ENCODE measurements at regions not wholly inside any gene's neighbourhood (a gene's known extent, or its start where the extent isn't known, plus 50 kb on each side); places are given as distances from the start of the nearest gene placed in this dataset.

DNA sequence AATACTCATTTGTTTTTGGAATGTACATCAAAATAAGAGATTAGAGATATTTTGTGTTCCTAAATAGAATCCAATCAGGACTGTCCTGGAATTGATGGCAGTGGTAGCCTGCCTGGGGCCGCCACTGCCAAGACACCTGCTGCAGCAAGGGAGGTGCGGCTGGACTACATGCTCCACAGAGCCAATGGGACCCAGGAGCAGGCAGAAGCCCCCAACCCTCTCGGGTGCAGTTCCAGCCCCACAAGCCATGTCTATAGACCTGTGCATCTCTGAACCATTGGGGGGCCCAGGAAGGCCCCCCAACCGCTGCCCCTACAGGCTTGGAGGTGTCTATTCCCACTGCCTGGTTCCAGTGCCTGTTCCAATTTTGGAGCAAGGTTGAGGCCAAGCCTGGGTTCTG lies 1524.3 kb downstream of the PCDH18 start:
- DNase-seq (ENCODE audit: extremely low spot score): no peak
- CTCF ChIA-PET: no interaction called here
- POLR2A ChIA-PET: no interaction called here
- TF ChIP-seq, protein P1, sequence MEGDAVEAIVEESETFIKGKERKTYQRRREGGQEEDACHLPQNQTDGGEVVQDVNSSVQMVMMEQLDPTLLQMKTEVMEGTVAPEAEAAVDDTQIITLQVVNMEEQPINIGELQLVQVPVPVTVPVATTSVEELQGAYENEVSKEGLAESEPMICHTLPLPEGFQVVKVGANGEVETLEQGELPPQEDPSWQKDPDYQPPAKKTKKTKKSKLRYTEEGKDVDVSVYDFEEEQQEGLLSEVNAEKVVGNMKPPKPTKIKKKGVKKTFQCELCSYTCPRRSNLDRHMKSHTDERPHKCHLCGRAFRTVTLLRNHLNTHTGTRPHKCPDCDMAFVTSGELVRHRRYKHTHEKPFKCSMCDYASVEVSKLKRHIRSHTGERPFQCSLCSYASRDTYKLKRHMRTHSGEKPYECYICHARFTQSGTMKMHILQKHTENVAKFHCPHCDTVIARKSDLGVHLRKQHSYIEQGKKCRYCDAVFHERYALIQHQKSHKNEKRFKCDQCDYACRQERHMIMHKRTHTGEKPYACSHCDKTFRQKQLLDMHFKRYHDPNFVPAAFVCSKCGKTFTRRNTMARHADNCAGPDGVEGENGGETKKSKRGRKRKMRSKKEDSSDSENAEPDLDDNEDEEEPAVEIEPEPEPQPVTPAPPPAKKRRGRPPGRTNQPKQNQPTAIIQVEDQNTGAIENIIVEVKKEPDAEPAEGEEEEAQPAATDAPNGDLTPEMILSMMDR (IDR thresholded peaks at IDR 0.05; ENCODE audit: control extremely low read depth, extremely low read depth, low read depth, missing control alignments): no peak

DNA sequence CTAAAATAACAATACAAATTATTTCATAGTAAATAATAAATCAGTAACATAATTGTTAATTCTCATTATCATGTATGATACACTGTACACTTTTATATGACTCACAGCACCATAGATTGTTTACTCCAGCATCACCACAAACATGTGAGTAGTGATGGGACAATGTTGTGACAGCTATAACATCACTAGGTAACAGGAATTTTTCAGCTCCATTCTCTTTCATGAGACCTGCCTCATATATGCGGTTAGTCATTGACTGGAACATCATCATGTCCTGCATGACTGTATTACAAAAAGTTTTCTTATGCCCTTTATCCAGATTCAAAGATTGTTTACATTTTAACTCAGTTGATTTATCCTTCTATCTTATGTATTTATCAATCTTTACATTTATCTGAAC lies 1530.0 kb downstream of the PCDH18 start:
- ChIA-PET CTCF (no interaction called here), POLR2A (no interaction called here)
- DNase-seq (ENCODE audit: extremely low spot score): no peak
- TF ChIP-seq, protein P1 (IDR thresholded peaks at IDR 0.05; ENCODE audit: control extremely low read depth, extremely low read depth, low read depth, missing control alignments): no peak

DNA sequence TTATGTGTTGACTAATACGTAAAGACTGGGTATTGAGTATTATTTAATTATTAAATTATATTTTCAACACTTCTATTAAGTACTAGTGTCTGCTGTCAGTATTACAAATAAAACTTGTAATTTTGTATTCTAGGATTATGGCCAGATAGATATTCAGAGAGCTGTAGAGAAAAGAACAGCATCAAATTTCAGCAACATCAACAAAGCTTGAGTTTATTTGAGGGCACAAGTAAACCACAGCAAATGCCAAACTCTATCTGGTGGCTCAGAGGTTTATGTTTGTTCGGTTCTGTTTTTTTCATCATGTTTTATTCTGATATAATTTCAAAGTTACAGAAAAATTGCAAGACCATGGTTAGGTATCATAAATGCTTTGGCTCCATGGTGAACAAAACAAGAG lies 1530.5 kb downstream of the PCDH18 start:
- ChIA-PET POLR2A (no interaction called here), CTCF (no interaction called here)
- TF ChIP-seq, protein P1 (IDR thresholded peaks at IDR 0.05; ENCODE audit: control extremely low read depth, extremely low read depth, low read depth, missing control alignments): no peak
- DNase-seq (ENCODE audit: extremely low spot score): no peak

DNA sequence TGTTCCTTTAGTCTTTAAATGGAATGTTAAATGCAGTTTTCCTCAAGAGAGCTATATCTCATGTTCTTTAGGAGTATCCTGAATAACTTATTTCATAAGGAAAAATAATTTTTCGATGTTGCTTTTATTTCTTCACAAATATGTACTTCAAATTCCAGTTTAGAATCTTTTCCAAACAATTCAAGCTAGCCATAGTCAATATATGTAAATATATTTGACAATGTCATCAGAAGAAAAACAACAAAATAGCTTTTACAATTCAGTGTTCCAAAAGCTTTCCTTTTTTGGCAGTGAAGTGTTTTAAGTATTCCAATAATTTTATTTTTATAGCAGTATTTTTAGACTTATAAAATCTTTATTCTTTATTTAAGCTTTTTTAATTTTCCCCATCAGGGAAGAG lies 1532.0 kb downstream of the PCDH18 start:
- POLR2A ChIA-PET: no interaction called here
- CTCF ChIA-PET: no interaction called here
- DNase-seq (ENCODE audit: extremely low spot score): no peak

DNA sequence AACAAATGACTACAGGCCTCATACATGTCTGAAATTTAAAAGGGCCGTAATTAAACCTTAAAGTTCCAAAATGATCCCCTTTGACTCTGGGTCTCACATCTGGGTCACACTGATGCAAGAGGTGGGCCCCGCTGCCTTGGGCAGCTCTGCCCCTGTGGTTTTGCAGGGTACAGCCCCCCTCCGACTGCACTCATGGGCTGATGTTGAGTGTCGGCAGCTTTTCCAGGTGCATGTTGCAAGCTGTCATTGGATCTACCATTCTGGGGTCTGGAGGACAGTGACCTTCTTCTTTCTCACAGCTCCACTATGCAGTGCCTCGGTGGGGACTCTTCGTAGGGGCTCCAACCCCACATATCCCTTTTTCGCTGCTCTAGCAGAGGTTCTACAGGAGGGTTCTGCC lies 1537.9 kb downstream of the PCDH18 start:
- CTCF ChIA-PET: no interaction called here
- TF ChIP-seq, protein P1 (IDR thresholded peaks at IDR 0.05; ENCODE audit: control extremely low read depth, extremely low read depth, low read depth, missing control alignments): no peak
- no peak for DNase-seq (ENCODE audit: extremely low spot score)
- POLR2A ChIA-PET: no interaction called here

More for the DNA sequence above, 1532.0 kb downstream of the PCDH18 start:
- TF ChIP-seq, protein P1 (IDR thresholded peaks at IDR 0.05; ENCODE audit: control extremely low read depth, extremely low read depth, low read depth, missing control alignments): no peak

DNA sequence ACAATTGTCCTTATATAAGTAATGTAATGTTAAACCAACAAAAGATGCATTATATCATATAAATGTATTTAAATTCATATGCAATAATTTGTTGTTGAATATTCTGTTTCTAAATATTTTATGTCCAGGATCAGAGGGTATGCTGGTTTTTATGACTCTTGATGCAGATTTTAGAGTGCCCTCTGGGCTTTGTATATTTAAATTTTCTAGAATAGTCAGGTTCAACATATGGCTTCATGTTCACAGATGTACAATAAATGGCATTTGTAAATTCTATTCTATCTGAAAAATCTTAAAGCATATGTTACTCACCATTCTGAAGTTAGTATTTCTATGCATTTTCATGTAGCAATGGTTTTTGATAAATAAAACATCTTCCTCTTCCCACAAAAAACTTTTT lies 1555.4 kb downstream of the PCDH18 start:
- no peak for DNase-seq (ENCODE audit: extremely low spot score)
- TF ChIP-seq, protein P1 (IDR thresholded peaks at IDR 0.05; ENCODE audit: control extremely low read depth, extremely low read depth, low read depth, missing control alignments): no peak
- ChIA-PET POLR2A (no interaction called here), CTCF (no interaction called here)

DNA sequence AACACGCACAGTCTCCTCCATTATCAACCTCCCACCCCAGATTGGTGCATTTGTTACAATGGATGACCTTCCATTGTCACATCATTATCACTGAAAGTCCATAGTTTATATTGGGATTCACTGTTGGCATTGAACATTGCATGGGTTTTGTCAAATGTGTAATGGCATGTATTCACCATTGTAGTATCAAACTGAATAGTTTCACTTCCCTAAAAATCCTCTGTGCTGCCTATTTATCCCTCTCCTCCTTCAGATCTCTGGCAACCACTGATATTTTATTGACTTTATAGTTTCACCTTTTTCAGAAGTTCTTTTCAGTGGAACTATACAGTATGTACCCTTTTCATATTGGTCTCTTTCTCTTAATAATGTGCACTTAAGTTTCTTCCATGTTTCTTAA lies 1565.4 kb downstream of the PCDH18 start:
- POLR2A ChIA-PET: no interaction called here
- DNase-seq (ENCODE audit: extremely low spot score): no peak
- TF ChIP-seq, protein P1 (IDR thresholded peaks at IDR 0.05; ENCODE audit: control extremely low read depth, extremely low read depth, low read depth, missing control alignments): no peak
- CTCF ChIA-PET: no interaction called here

Measured in GM10248 (cell line).